Peyer's patch (tissue), 4 donors: ENCODE measurements at regions not wholly inside any gene's neighbourhood (a gene's known extent, or its start where the extent isn't known, plus 50 kb on each side); places are given as distances from the start of the nearest gene placed in this dataset.
"Not testable (repeated sequence)": the region's sequence is repeated elsewhere in the genome, so short reads cannot be mapped to it uniquely, and the experiment has no call there.

Experiments
- DNase-seq, 3 donors: peaks; one replicate each; pipeline ENCODE4 v3.0.0-alpha.2; 2017 to 2019
- H3K27ac ChIP-seq, 4 donors: fragments of 200-600 bp; sonication (generic); one replicate each; pipeline ENCODE4 v1.5.1; 2016 to 2019
- H3K27me3 ChIP-seq, 2 donors: fragments of 200-600 bp; sonication (generic); one replicate each; pipeline ENCODE4 v1.5.1; 2019
- H3K36me3 ChIP-seq, 3 donors: fragments of 200-600 bp; sonication (generic); one replicate each; pipeline ENCODE4 v1.5.1; 2016 to 2019
- H3K4me1 ChIP-seq, 4 donors: fragments of 200-600 bp; sonication (generic); one replicate each; pipeline ENCODE4 v1.5.1; 2016 to 2019
- H3K4me3 ChIP-seq, 4 donors: fragments of 200-600 bp; sonication (generic); 1 replicate in 3 of 4; 2 replicates in 1 of 4; pipeline ENCODE4 v1.5.1; 2016 to 2019; ENCODE audit warnings: mild to moderate bottlenecking in 1 of 4
- H3K9me3 ChIP-seq, 4 donors: fragments of 200-600 bp; sonication (generic); one replicate each; pipeline ENCODE4 v1.5.1; 2016 to 2019; ENCODE audit warnings: mild to moderate bottlenecking in 1 of 4
- POLR2A ChIP-seq, 2 donors: fragments of 450-650 bp; IDR thresholded peaks; one replicate each; pipeline ENCODE4 v1.5.1; 2017; ENCODE audit warnings: antibody characterized with exemption in 2 of 2, mild to moderate bottlenecking in 2 of 2, moderate library complexity in 2 of 2
- TF ChIP-seq, protein P1 (sequence below), 6 experiments: fragments of 450-650 bp in 4 of 6; fragments of 200-600 bp in 2 of 6; sonication (generic) in 1 of 6; IDR thresholded peaks; one replicate each; pipeline ENCODE4 v1.5.1; 2017 to 2019; ENCODE audit warnings: antibody characterized with exemption in 6 of 6, mild to moderate bottlenecking in 3 of 6, moderate library complexity in 1 of 6

- no peaks in the 10 kb centered on the region for H3K9me3 ChIP-seq
- no peak for DNase-seq
- TF ChIP-seq POLR2A (IDR thresholded peaks at IDR 0.05): no peak
- TF ChIP-seq, protein P1, sequence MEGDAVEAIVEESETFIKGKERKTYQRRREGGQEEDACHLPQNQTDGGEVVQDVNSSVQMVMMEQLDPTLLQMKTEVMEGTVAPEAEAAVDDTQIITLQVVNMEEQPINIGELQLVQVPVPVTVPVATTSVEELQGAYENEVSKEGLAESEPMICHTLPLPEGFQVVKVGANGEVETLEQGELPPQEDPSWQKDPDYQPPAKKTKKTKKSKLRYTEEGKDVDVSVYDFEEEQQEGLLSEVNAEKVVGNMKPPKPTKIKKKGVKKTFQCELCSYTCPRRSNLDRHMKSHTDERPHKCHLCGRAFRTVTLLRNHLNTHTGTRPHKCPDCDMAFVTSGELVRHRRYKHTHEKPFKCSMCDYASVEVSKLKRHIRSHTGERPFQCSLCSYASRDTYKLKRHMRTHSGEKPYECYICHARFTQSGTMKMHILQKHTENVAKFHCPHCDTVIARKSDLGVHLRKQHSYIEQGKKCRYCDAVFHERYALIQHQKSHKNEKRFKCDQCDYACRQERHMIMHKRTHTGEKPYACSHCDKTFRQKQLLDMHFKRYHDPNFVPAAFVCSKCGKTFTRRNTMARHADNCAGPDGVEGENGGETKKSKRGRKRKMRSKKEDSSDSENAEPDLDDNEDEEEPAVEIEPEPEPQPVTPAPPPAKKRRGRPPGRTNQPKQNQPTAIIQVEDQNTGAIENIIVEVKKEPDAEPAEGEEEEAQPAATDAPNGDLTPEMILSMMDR (IDR thresholded peaks at IDR 0.05): no peak
Measured at GRCh38 chr14:40347675-40348074, 915.4 kb upstream of the FBXO33 start.

GRCh38 chr14:40346275-40346674, 914.0 kb upstream of the FBXO33 start:
- DNase-seq: no peak
- TF ChIP-seq, protein P1 (IDR thresholded peaks at IDR 0.05): no peak
- TF ChIP-seq POLR2A (IDR thresholded peaks at IDR 0.05): no peak
- no peaks in the 10 kb centered on the region for H3K27me3 ChIP-seq

More at GRCh38 chr14:40347675-40348074, 915.4 kb upstream of the FBXO33 start:
- no peaks in the 10 kb centered on the region for H3K4me1 ChIP-seq
- no peaks in the 10 kb centered on the region for H3K36me3 ChIP-seq
- no peak overlapping the region for H3K27ac ChIP-seq
- H3K4me3 ChIP-seq: no peak overlapping the region
- no peaks in the 10 kb centered on the region for H3K27me3 ChIP-seq

GRCh38 chr14:40345334-40345733, 913.1 kb upstream of the FBXO33 start:
- Histone ChIP-seq H3K36me3 (no peaks in the 10 kb centered on the region), H3K4me3 (no peak overlapping the region), H3K27ac (no peak overlapping the region), H3K9me3 (no peaks in the 10 kb centered on the region), H3K27me3 (no peaks in the 10 kb centered on the region), H3K4me1 (no peaks in the 10 kb centered on the region)
- TF ChIP-seq, protein P1 (IDR thresholded peaks at IDR 0.05): no peak
- no peak for TF ChIP-seq POLR2A (IDR thresholded peaks at IDR 0.05)
- no peak for DNase-seq

More at GRCh38 chr14:40346275-40346674, 914.0 kb upstream of the FBXO33 start:
- Histone ChIP-seq H3K4me3 (no peak overlapping the region), H3K4me1 (no peaks in the 10 kb centered on the region), H3K27ac (no peak overlapping the region), H3K9me3 (no peaks in the 10 kb centered on the region), H3K36me3 (no peaks in the 10 kb centered on the region)

- no peaks in the 10 kb centered on the region for H3K4me1 ChIP-seq
- H3K27me3 ChIP-seq: no peaks in the 10 kb centered on the region
- no peaks in the 10 kb centered on the region for H3K9me3 ChIP-seq
- no peak overlapping the region for H3K27ac ChIP-seq
- no peak for DNase-seq
- TF ChIP-seq POLR2A (IDR thresholded peaks at IDR 0.05): no peak
- TF ChIP-seq, protein P1 (IDR thresholded peaks at IDR 0.05): no peak
- no peaks in the 10 kb centered on the region for H3K36me3 ChIP-seq
- H3K4me3 ChIP-seq: no peak overlapping the region
Measured at GRCh38 chr14:40340708-40341107, 908.5 kb upstream of the FBXO33 start.

GRCh38 chr14:40336846-40337245, 904.6 kb upstream of the FBXO33 start:
- TF ChIP-seq, protein P1 (IDR thresholded peaks at IDR 0.05): no peak
- TF ChIP-seq POLR2A (IDR thresholded peaks at IDR 0.05): no peak
- H3K27me3 ChIP-seq: no peaks in the 10 kb centered on the region

GRCh38 chr14:40326519-40326918, 894.3 kb upstream of the FBXO33 start:
- DNase-seq, H3K9me3 ChIP-seq, H3K36me3 ChIP-seq, H3K27ac ChIP-seq, H3K4me3 ChIP-seq, H3K4me1 ChIP-seq, H3K27me3 ChIP-seq: not testable (repeated sequence)

More at GRCh38 chr14:40336846-40337245, 904.6 kb upstream of the FBXO33 start:
- no peaks in the 10 kb centered on the region for H3K9me3 ChIP-seq
- no peak overlapping the region for H3K27ac ChIP-seq
- no peak overlapping the region for H3K4me3 ChIP-seq
- H3K4me1 ChIP-seq: no peaks in the 10 kb centered on the region
- no peaks in the 10 kb centered on the region for H3K36me3 ChIP-seq
- no peak for DNase-seq
